ENCODE measurements at regions not wholly inside any gene's neighbourhood (a gene's known extent, or its start where the extent isn't known, plus 50 kb on each side); places are given as distances from the start of the nearest gene placed in this dataset.

- Histone ChIP-seq H3K4me3 (no peak overlapping the region), H3K4me2 (peak overlapping the region; percentile 62), H3K9me3 (peaks cover 15% of the 10 kb centered on the region), H3K27ac (peak overlapping the region; percentile 97 to 99), H3K4me1 (peaks cover 71% of the 10 kb centered on the region)
- ChIA-PET POLR2A (no interaction called here), CTCF (interaction anchor here (0.8 to 2.6 kb wide), 6 partner anchors 9 to 104 kb away, joined by 3 to 10 read pairs (median 4); no protein-coding TSS in a partner anchor)
- 26% methylated on average over 7 of the region's 7 CpGs for WGBS (ENCODE audit: missing lambda C conversion rate)
- peak; percentile 36 to 71; a peak in 4 of 6 replicates for ATAC-seq
- TF ChIP-seq JUNB (IDR thresholded peaks at IDR 0.05) (peak; percentile 62), SMC3 (IDR thresholded peaks at IDR 0.05) (peak; percentile 25; the same call in 2 of the 3 replicates), JUN (IDR thresholded peaks at IDR 0.05) (peak in 1 of 2 experiments; percentile 35; a peak in 1 of 5 replicates), EHF (CRISPR knock-in tag; IDR thresholded peaks at IDR 0.05) (no peak), GATA3 (IDR thresholded peaks at IDR 0.05; ENCODE audit: borderline replicate concordance) (peak; percentile 56; the same call in 1 of the 2 replicates), RCOR1 (IDR thresholded peaks at IDR 0.05; ENCODE audit: low read depth, low read length) (no peak), FOSL2 (IDR thresholded peaks at IDR 0.05) (no peak), FOSL2 (CRISPR knock-in tag; IDR thresholded peaks at IDR 0.05) (peak; percentile 46; the same call in 1 of the 2 replicates), MAZ (IDR thresholded peaks at IDR 0.05; ENCODE audit: borderline replicate concordance, low read depth, low read length) (no peak), EP300 (IDR thresholded peaks at IDR 0.05) (peak in 1 of 2 experiments; percentile 53; a peak in 3 of 5 replicates), REST (IDR thresholded peaks at IDR 0.05) (no peak), CBX2 (IDR thresholded peaks at IDR 0.05; ENCODE audit: borderline replicate concordance, low read depth) (no peak), RAD21 (conservative IDR thresholded peaks at IDR 0.05 in 1 of 2, IDR thresholded peaks at IDR 0.05 in 1 of 2) (peak in 1 of 2 experiments; percentile 27; a peak in 4 of 5 replicates)
- TF ChIP-seq, protein P1, sequence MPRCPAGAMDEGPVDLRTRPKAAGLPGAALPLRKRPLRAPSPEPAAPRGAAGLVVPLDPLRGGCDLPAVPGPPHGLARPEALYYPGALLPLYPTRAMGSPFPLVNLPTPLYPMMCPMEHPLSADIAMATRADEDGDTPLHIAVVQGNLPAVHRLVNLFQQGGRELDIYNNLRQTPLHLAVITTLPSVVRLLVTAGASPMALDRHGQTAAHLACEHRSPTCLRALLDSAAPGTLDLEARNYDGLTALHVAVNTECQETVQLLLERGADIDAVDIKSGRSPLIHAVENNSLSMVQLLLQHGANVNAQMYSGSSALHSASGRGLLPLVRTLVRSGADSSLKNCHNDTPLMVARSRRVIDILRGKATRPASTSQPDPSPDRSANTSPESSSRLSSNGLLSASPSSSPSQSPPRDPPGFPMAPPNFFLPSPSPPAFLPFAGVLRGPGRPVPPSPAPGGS (IDR thresholded peaks at IDR 0.05) = no peak
- no peak for FAIRE-seq
- peak; percentile 78 to 86 for DNase-seq (ENCODE audit: low read depth in 1 of 2, low spot score in 1 of 2)
Observed at GRCh38 chr2:46849046-46849715, 66.4 kb downstream of the MCFD2 start.

- 63% methylated on average over 5 of the region's 5 CpGs for WGBS (ENCODE audit: missing lambda C conversion rate)
- peak overlapping the region; percentile 97 to 99 for H3K27ac ChIP-seq
- ATAC-seq (no peak), FAIRE-seq (no peak), DNase-seq (ENCODE audit: low read depth in 1 of 2, low spot score in 1 of 2) (no peak)
- H3K9me3 ChIP-seq = peaks cover 7% of the 10 kb centered on the region
- 0 out of 3 replicates have a peak overlapping the region, but pooled peaks have one; percentile 2 for H3K4me3 ChIP-seq
- TF ChIP-seq JUNB (IDR thresholded peaks at IDR 0.05) (no peak), HOXA7 (CRISPR knock-in tag; IDR thresholded peaks at IDR 0.05) (no peak), JUN (IDR thresholded peaks at IDR 0.05) (no peak), HDAC2 (IDR thresholded peaks at IDR 0.05) (no peak), NR3C1 (IDR thresholded peaks at IDR 0.05) (no peak), ZC3H11A (IDR thresholded peaks at IDR 0.05) (no peak), TP53 (CRISPR knock-in tag; IDR thresholded peaks at IDR 0.05) (no peak), PHF8 (IDR thresholded peaks at IDR 0.05; ENCODE audit: borderline replicate concordance, low read depth) (no peak), RCOR1 (IDR thresholded peaks at IDR 0.05; ENCODE audit: low read depth, low read length) (no peak), HOXB5 (CRISPR knock-in tag; IDR thresholded peaks at IDR 0.05) (no peak), POLR2AphosphoS2 (conservative IDR thresholded peaks at IDR 0.05; ENCODE audit: low read length) (no peak), HOXB13 (CRISPR knock-in tag; IDR thresholded peaks at IDR 0.05; ENCODE audit: low read depth) (no peak), EHF (CRISPR knock-in tag; IDR thresholded peaks at IDR 0.05) (no peak), POLR2A (IDR thresholded peaks at IDR 0.05; ENCODE audit: low read length) (no peak)
- TF ChIP-seq, protein P2, sequence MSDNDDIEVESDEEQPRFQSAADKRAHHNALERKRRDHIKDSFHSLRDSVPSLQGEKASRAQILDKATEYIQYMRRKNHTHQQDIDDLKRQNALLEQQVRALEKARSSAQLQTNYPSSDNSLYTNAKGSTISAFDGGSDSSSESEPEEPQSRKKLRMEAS (IDR thresholded peaks at IDR 0.05) = no peak
- TF ChIP-seq, protein P3, sequence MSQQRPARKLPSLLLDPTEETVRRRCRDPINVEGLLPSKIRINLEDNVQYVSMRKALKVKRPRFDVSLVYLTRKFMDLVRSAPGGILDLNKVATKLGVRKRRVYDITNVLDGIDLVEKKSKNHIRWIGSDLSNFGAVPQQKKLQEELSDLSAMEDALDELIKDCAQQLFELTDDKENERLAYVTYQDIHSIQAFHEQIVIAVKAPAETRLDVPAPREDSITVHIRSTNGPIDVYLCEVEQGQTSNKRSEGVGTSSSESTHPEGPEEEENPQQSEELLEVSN (IDR thresholded peaks at IDR 0.05; ENCODE audit: borderline replicate concordance, low read depth) = no peak
- TF ChIP-seq, protein P4, sequence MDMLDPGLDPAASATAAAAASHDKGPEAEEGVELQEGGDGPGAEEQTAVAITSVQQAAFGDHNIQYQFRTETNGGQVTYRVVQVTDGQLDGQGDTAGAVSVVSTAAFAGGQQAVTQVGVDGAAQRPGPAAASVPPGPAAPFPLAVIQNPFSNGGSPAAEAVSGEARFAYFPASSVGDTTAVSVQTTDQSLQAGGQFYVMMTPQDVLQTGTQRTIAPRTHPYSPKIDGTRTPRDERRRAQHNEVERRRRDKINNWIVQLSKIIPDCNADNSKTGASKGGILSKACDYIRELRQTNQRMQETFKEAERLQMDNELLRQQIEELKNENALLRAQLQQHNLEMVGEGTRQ (IDR thresholded peaks at IDR 0.05) = no peak
- POLR2A ChIA-PET = interaction anchor here (0.9 kb wide), 1 partner anchor 200 kb away, joined by 3 read pairs; no protein-coding TSS in a partner anchor
- peak overlapping the region; percentile 62 for H3K4me2 ChIP-seq
- H3K4me1 ChIP-seq = peaks cover 70% of the 10 kb centered on the region
- CTCF ChIA-PET = interaction anchor here (0.8 to 1.7 kb wide), 5 partner anchors 9 to 99 kb away, joined by 3 to 5 read pairs (median 3); no protein-coding TSS in a partner anchor
Observed at GRCh38 chr2:46848447-46848846, 67.2 kb downstream of the MCFD2 start.

Data from A549 (cell line).